ENCODE measurements at regions not wholly inside any gene's neighbourhood (a gene's known extent, or its start where the extent isn't known, plus 50 kb on each side); places are given as distances from the start of the nearest gene placed in this dataset.

DNA sequence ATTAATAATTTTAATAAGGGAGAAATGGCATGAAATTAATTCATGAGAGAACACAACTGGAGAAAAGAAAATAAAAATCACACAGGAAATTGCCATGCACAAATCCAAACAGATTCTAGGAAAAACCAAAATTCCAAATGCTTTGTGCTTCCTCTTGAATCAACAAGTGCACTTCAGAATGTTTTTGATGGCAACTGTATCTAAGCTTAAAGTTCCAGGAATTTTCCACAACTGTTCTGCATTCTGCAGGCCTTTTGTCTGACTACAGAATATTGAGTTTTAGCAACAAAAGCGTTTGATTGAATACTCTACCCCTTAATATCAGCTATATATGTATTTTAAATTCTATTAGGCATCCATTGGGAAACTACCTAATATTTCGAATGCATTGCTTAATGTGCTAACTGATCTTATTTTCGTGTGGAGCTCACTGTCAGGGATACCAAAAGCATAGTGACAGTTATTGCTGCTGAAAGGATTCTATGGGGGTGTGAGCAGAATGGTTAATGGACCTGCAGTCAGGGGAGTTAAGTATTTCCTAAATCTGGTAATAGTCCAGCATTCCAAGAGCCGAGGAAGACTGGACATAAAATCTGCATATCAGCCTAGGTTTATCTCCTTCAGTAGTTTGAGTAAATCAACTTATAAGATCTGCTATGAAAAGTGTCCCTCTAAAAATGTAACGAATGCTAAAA is 482.7 kb upstream of the POU3F3 start (continued):
- TF ChIP-seq, protein P1, sequence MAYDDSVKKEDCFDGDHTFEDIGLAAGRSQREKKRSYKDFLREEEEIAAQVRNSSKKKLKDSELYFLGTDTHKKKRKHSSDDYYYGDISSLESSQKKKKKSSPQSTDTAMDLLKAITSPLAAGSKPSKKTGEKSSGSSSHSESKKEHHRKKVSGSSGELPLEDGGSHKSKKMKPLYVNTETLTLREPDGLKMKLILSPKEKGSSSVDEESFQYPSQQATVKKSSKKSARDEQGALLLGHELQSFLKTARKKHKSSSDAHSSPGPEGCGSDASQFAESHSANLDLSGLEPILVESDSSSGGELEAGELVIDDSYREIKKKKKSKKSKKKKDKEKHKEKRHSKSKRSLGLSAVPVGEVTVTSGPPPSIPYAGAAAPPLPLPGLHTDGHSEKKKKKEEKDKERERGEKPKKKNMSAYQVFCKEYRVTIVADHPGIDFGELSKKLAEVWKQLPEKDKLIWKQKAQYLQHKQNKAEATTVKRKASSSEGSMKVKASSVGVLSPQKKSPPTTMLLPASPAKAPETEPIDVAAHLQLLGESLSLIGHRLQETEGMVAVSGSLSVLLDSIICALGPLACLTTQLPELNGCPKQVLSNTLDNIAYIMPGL (CRISPR knock-in tag; IDR thresholded peaks at IDR 0.05; ENCODE audit: borderline replicate concordance) = no peak
- TF ChIP-seq GATA3 (IDR thresholded peaks at IDR 0.05; ENCODE audit: borderline replicate concordance) = no peak
- no peak for TF ChIP-seq NR3C1 (IDR thresholded peaks at IDR 0.05)
- TF ChIP-seq CEBPB (IDR thresholded peaks at IDR 0.05) = no peak
- TF ChIP-seq SMC3 (IDR thresholded peaks at IDR 0.05) = no peak

DNA sequence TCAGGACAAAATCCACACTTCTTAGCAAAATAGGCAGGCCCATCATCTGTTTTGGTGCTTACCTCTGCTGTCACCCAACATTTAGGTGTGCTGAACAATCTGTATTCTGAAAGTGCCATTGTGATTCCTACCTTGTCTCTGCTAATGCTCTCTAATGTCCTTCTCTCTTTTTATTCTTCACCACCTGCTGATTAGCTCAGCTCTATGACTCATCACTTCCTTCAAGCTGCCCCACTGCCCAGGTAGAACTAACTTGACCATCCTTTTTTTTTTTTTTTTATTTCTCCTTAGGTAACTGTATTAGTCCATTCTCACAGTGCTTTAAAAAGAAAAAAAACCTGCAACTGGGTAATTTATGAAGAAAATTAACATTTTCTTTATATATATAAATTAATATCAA is 478.7 kb upstream of the POU3F3 start:
- ChIA-PET CTCF (no interaction called here), POLR2A (no interaction called here)
- DNase-seq (ENCODE audit: low read depth in 1 of 2, low spot score in 1 of 2) = no peak
- H3K27ac ChIP-seq = no peak overlapping the region
- H3K9me3 ChIP-seq = no peaks in the 10 kb centered on the region
- H3K4me1 ChIP-seq = no peaks in the 10 kb centered on the region
- H3K4me2 ChIP-seq = no peak overlapping the region
- FAIRE-seq = no peak
- no peak for ATAC-seq
- TF ChIP-seq, protein P2, sequence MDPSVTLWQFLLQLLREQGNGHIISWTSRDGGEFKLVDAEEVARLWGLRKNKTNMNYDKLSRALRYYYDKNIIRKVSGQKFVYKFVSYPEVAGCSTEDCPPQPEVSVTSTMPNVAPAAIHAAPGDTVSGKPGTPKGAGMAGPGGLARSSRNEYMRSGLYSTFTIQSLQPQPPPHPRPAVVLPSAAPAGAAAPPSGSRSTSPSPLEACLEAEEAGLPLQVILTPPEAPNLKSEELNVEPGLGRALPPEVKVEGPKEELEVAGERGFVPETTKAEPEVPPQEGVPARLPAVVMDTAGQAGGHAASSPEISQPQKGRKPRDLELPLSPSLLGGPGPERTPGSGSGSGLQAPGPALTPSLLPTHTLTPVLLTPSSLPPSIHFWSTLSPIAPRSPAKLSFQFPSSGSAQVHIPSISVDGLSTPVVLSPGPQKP (IDR thresholded peaks at IDR 0.05; ENCODE audit: low read depth, low read length) = no peak
- TF ChIP-seq FOSL2 (IDR thresholded peaks at IDR 0.05) (no peak), FOSL2 (CRISPR knock-in tag; IDR thresholded peaks at IDR 0.05) (peak; percentile 7; the same call in 1 of the 2 replicates)
- H3K4me3 ChIP-seq = no peak overlapping the region

DNA sequence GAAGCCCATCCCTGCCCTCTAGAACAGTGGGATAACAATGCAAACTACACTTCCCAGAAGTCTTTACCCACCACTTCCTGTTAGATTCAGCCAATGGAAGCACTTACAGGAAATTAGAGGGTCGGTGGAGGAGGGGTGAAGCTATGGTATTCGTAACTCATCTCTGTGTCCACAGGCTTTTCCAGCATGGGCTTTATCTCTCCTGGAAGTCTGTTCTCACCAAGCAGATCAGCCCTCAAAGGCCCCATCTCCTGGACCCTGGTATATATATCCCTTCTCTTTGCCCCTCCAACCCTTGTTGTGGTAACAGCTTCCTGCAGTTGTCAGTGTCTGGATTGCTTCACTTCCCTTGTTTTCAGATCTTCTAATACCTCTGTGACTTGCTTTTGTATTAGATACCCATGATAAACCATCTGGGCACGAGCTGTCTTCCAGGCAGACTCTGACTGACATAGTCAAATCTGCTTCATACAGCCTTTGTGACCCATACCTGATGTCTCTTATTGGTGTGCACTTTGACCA is 475.0 kb upstream of the POU3F3 start:
- FAIRE-seq (no peak), DNase-seq (ENCODE audit: low read depth in 1 of 2, low spot score in 1 of 2) (peak; percentile 19 to 26), ATAC-seq (peak; percentile 64 to 88; a peak in 5 of 6 replicates)
- H3K4me1 ChIP-seq = no peaks in the 10 kb centered on the region
- no peaks in the 10 kb centered on the region for H3K9me3 ChIP-seq
- H3K27ac ChIP-seq = peak overlapping the region; percentile 49 to 67; a peak in 3 of 6 replicates
- H3K4me2 ChIP-seq = peak overlapping the region; percentile 48
- H3K4me3 ChIP-seq = peak overlapping the region; percentile 30; the same call in 2 of the 3 replicates
- WGBS (ENCODE audit: missing lambda C conversion rate) = 2% methylated on average over 3 of the region's 3 CpGs
- ChIA-PET CTCF (no interaction called here), POLR2A (no interaction called here)
- TF ChIP-seq EHMT2 (IDR thresholded peaks at IDR 0.05; ENCODE audit: low read depth) (peak; percentile 31; the same call in 1 of the 2 replicates), CBX2 (IDR thresholded peaks at IDR 0.05; ENCODE audit: borderline replicate concordance, low read depth) (no peak)

DNA sequence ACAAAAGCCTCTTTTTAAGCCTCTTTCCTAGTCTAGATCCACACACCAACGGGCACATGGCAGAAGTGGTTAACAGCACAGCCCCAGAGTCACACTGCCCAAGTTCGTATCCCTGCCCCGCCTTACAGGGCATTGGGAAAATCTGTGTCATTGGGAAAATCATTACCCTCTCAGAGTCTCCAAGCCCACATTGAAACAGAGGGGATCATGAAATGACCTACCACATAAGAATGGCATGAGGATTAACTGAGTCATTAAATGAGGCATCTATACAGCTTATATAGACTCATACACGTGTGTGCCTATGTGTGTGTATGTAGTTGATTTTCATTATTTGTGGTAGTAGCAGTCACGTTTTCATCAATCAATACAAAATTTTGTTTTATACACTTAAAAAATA is 469.0 kb upstream of the POU3F3 start:
- POLR2A ChIA-PET = no interaction called here
- H3K9me3 ChIP-seq = no peaks in the 10 kb centered on the region; the same call in 1 of the 3 replicates
- CTCF ChIA-PET = no interaction called here
- FAIRE-seq (no peak), DNase-seq (ENCODE audit: low read depth in 1 of 2, low spot score in 1 of 2) (no peak), ATAC-seq (no peak)
- H3K4me1 ChIP-seq = no peaks in the 10 kb centered on the region
- H3K4me2 ChIP-seq = no peak overlapping the region
- TF ChIP-seq, protein P3, sequence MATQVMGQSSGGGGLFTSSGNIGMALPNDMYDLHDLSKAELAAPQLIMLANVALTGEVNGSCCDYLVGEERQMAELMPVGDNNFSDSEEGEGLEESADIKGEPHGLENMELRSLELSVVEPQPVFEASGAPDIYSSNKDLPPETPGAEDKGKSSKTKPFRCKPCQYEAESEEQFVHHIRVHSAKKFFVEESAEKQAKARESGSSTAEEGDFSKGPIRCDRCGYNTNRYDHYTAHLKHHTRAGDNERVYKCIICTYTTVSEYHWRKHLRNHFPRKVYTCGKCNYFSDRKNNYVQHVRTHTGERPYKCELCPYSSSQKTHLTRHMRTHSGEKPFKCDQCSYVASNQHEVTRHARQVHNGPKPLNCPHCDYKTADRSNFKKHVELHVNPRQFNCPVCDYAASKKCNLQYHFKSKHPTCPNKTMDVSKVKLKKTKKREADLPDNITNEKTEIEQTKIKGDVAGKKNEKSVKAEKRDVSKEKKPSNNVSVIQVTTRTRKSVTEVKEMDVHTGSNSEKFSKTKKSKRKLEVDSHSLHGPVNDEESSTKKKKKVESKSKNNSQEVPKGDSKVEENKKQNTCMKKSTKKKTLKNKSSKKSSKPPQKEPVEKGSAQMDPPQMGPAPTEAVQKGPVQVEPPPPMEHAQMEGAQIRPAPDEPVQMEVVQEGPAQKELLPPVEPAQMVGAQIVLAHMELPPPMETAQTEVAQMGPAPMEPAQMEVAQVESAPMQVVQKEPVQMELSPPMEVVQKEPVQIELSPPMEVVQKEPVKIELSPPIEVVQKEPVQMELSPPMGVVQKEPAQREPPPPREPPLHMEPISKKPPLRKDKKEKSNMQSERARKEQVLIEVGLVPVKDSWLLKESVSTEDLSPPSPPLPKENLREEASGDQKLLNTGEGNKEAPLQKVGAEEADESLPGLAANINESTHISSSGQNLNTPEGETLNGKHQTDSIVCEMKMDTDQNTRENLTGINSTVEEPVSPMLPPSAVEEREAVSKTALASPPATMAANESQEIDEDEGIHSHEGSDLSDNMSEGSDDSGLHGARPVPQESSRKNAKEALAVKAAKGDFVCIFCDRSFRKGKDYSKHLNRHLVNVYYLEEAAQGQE (IDR thresholded peaks at IDR 0.05) = no peak
- TF ChIP-seq, protein P2 (IDR thresholded peaks at IDR 0.05; ENCODE audit: low read depth, low read length) = no peak
- no peak for TF ChIP-seq MYC (IDR thresholded peaks at IDR 0.05; ENCODE audit: borderline replicate concordance, low read length)
- no peak for TF ChIP-seq EP300 (IDR thresholded peaks at IDR 0.05)
- TF ChIP-seq JUNB (IDR thresholded peaks at IDR 0.05) = no peak
- no peak for TF ChIP-seq BHLHE40 (IDR thresholded peaks at IDR 0.05; ENCODE audit: low read depth, low read length)
- TF ChIP-seq, protein P4, sequence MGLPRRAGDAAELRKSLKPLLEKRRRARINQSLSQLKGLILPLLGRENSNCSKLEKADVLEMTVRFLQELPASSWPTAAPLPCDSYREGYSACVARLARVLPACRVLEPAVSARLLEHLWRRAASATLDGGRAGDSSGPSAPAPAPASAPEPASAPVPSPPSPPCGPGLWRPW (IDR thresholded peaks at IDR 0.05) = no peak
- no peak for TF ChIP-seq MAFK (IDR thresholded peaks at IDR 0.05; ENCODE audit: partially characterized antibody)
- H3K4me3 ChIP-seq = no peak overlapping the region
- H3K27ac ChIP-seq = no peak overlapping the region
- 36% methylated on average over 5 of the region's 5 CpGs for WGBS (ENCODE audit: missing lambda C conversion rate)
